Smooth muscle cell of the brain vasculature (primary cell): ENCODE measurements at regions not wholly inside any gene's neighbourhood (a gene's known extent, or its start where the extent isn't known, plus 50 kb on each side); places are given as distances from the start of the nearest gene placed in this dataset.

Experiments
- DNase-seq: peaks from one replicate; pipeline ENCODE4 v3.0.0-alpha.2; 2012; ENCODE audit warnings: low read depth, low spot score

DNA sequence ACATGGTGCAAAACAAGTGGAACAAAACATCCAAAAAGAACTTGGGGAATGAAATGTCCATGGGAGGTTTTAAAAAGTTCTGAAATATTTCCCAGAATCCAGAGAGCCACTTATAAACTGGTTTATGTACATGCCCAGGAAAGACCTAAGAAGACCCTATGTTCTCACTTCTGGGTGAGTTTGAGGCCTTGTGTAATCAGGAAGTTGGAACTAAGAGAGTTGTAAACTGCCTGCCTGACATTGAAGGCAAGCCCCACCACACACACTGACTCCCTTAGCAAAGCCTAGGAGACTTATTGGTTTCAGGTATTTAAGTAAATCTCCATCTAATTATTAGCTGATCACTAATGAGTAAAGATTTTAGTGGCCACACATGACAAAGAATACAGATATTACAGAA lies 142.5 kb downstream of the LRIG3 start:
- no peak for DNase-seq

DNA sequence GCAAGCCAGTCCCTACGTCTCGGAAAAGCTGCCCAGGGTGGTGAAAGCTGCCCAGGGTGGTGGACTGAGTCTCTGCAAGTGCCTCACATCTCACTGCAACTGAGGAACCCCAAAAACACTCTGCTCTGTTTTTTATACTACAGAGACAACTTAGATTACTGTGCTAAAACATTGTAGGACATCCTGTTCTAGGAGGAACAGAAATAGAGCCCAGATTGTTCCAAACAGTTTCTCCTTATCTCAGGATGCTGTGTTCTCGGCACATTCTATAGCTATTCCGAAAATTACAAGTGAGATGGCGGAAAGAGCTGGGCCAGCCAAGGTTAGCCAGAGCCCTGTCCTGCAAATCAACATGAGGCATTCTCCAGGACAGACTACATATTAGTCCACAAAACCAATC lies 138.7 kb downstream of the LRIG3 start:
- DNase-seq: no peak

DNA sequence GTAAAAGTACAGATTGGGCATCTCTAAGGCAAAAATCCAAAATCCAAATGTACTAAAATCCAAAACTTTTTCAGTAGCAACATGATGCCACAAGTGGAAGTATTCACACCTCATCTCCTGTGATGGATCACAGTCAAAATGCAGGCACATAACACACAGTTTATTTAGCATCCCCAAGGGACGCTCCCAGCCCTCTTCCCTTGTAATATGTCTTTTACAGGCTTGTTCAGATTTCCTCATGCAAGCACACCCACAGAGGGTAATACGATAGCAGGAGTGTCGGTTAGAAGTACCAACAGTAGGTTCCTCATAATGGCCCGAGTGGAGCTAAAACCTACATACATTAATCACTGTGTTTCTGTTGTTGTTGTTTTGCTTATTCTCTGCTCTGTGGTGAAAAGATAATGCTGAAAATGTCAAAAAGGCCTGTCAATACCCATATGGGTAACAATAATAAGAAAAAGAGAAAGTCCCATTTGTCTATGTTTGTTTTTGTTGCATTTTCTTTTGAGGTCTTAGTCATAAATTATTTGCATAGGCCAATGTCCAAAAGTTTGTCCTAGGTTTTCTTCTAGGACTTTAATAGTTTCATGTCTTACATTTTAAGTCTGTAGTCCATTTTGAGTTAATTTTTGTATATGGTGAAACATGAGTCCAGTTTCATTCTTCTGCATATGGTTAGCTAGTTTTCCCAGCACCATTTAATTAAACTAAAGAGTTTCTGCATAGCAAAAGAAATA lies 133.1 kb downstream of the LRIG3 start:
- DNase-seq: peak; percentile 56

DNA sequence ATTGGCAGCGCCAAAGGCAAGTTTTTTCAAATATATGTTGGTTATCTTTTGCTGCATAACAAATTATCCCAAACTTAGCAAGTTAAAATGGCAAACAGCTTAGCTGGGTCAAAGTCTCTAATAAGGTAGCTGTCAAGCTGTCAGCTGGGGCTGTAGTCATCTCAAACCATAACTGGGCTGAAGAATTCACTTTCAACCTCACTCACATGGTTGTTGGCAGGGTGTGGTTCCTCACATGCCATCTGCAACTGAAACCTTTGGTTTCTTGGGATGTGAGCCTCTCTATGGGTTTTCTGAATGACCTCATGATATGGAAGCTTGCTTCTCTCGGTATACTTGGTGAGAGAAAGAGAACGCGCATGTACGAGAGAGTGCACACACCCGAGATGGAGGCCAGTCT lies 125.4 kb downstream of the LRIG3 start:
- DNase-seq: no peak

DNA sequence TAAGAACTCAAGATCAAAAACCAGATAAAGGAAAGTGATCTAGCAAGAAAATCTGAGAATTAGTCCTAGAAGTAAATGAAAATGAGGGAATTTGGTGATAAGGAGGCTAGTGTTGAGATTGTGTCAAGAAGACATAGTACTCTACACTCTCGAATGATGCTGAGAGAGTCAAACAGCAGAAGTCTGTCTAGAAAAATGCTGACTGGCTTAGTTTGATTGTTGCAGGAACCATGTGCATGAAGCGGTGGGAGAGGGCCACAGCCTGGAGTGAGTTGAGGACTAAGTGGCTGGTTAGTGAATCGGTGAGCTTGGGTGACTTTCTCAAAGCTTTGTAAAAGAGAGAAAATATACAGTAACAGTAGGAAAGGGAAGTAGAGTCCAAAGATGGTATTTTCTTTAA lies 124.5 kb downstream of the LRIG3 start:
- DNase-seq: no peak

DNA sequence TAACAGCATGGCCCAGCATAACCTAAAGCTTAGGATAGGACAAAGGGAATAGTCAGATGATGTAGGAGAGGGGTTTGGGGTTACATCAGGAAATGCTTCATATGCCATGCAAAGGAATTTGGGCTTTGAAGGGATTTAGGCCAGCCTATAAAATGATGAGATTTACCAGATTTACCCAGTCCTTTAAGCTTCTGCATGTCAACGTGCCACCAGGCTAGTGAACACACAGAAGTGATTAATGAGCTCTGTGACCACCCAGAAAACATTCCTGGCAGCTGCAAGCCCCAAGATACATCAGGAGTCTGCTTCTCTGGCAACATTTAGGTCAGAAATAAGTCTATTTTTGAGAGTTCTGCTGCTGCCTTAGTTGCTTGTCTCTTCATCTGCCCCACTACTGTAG lies 118.3 kb downstream of the LRIG3 start:
- DNase-seq: no peak

DNA sequence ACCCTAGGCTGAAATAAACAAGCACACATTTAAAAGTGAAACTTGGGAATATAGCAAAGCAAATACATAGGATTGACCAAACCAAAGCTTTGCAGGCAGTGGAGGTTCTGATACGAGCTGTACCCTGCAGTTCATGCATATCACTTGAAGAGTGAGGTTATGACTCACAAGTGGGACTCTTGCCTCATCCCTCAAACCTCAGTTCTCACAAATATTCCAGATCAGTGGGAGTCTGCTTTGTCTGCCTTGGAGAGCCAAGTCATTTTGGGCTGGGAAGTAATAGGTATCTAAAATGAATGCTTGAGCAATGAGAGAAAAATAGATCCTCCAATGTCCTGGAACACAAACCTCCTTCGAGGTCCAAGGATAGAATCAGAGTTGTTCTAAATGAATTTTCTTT lies 116.4 kb downstream of the LRIG3 start:
- DNase-seq: peak; percentile 51

DNA sequence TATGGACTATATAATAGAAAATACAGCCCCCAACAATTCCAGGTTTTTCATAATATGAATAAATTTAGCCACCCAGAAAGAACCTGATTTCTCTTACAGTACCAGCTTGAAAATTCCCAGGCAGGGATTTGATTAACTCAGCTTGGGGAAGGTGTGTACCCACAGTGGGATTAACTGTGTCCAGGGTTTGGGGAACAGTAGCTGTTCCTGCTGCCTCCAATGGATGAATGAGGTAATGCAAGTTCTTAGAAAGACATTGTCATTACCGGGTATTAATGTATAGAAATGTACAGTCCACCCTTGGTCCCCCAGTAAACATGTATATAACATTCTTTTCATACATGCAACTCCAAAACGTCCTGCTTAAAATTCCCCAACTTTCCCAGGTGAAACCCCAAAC lies 115.6 kb downstream of the LRIG3 start:
- no peak for DNase-seq

DNA sequence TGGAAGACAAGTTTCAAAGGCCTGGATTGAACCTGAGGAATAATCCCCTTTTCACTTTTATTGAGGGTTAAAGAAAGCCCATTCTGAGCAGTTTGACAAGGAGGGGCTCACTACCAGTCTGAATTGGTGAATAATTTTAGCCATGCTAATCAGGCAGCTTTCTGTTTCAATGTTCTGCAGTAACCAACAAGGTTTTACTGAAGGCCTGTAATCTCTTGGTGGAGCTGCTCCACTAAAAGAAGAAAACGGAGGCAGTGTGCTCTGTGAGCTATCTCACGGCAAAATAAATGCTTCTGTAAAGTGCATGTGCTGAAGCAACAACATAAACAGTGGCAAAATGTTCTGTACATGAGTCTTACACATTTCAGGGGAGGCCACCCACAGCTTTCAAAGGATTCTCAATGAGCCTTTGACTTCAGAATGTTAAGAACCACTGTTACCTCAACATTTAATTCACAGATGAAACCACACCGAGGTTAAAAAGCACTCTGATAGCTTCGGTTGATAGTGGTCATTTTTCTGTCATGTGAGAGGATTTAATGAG lies 111.2 kb downstream of the LRIG3 start:
- DNase-seq: no peak

DNA sequence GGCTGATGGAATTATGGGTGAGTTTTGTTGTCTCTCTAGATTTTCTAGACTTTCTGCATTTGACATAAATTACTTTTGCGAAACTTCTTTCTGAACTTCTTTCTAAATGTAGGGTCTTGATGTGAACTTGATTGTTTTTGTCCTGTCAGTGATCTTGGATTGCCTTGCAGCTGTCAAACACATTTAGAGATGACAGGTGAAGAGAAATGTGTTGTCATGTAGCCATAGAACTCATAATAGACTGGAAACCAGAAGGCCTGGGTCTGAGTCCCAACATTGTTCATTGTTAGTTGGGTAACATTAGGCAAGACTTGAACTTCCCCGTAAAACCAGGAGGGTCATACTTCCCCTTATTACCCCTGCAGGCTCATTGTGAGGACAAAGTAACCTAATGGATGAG lies 109.0 kb downstream of the LRIG3 start:
- DNase-seq: no peak

DNA sequence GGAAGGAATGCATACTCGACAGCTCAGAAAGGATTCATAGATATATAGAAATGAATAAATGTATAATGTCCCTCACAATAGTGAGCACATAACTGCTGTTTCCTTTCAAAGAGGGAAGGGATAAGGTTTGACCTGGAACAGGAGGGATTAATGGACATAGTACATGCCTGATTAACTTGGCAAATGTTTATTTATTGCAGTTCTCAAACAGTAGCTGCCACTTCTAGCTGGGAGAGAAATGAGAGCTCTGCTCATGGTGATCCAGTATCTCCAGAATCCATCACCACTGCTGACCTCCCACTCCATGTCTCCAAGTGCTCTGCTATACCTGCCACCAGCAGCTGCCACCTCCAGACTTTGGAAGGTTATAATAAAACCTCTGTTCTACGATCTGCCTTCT lies 108.1 kb downstream of the LRIG3 start:
- no peak for DNase-seq

DNA sequence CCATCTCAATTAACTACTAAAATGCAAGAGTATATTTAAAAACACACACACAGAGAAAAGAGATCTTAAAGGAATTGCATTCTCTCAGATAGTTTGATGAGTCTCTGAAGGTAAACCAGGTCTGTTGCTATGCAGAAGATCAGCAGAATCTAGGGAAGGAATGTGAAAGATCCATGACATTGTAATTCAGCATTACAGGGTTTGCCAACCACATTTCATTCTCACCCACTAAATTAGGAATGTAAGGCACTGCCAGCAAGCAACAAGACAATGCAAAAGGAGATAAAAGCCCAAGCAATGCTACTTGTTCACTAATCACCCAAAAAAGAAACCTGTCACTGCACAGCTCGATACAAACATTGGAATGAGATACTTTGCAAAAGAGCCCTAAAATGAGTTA lies 106.3 kb downstream of the LRIG3 start:
- no peak for DNase-seq

DNA sequence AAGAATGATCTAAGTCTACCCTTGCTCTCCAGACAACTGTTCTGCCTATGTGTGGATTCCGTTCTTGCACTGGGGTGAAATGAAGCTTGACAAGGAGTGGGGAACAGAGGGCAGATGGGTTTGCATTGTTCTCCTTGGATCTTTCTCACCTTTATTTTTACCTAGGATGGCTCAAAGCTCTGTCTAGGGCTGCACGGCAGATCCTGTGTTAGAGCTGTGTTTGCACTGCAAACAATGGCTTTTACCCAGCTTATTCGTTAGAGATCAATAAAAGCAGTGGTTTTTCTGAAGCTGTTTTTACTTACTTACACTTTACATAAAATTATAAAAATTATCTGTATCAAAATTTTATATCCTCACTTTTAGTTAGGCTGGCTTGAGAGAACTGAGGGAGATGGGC lies 105.1 kb downstream of the LRIG3 start:
- DNase-seq: no peak

DNA sequence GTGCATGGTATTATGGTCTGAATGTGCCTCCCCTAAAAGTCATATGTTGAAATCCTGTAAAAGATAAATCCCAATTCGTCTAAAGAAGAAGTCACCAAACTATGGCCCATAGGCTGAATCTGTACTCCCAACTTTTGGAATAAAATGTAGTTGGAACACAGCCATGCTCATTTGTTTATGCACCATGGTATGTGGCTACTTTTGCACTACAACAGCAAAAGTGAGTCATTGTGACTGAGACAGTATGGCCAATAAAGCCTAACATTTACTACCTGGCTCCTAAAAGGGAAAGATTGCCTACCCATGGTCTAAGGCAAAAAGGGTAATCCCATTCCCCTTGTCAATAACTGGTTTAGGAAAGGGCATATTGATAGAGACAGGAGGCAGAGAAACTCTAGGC lies 101.8 kb downstream of the LRIG3 start:
- no peak for DNase-seq

DNA sequence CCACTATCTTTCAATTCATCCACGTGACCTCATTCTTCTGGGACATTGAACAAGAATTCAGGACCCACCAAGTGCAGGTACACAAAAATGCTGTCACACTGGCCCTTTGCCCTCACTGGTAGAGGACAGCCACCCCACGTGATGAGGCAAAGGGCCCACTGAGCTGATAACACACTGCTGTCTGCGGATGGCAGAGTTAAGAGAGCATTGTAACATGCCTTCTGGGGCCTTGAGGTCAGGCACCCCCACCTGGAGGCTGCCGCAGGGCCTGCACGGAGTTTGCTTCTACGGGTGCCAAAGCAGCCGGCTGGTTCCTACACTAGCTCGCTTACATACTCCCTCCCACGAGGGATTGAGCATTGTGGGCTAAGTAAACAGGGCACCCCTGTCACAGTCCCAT lies 101.0 kb downstream of the LRIG3 start:
- no peak for DNase-seq

DNA sequence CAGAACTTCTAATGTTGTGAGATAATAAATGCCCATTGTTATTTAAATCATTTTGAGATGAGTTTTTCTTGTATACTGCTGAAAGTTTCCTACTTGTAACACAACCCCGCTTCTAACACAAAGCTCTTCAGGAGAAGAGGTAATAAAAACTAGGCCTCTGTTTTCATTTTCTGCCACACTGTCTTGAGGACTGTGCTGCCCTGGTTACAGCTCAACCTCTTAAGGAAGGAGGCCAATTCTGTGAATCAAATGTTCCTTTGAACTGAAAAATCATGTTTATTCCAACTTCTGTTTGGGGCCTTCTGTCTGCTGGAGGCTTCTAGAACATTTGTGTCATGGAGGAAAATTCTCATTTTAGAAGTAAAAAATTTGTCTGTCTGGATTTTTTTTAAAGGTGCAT lies 100.3 kb downstream of the LRIG3 start:
- no peak for DNase-seq
